MCF 10A (cell line): ENCODE measurements at regions not wholly inside any gene's neighbourhood (a gene's known extent, or its start where the extent isn't known, plus 50 kb on each side); places are given as distances from the start of the nearest gene placed in this dataset.
A peak's percentile ranks its signal among the peaks of the same experiment; 100 is the strongest.

Experiments
- BruUV-seq: library from RNA; stranded (reverse); fragments of 400-500 nt; replicated peaks from 2 replicates; lab custom pipeline; 2021; lab: Mats Ljungman, UMichigan
- CTCF ChIA-PET: fragments of 300-600 bp; sonication (Branson Sonifier 250); formaldehyde crosslinking; extraction: SDS; loops from one replicate; lab custom pipeline; 2021; ENCODE audit warnings: antibody characterized with exemption, inconsistent platforms; lab: Yijun Ruan, JAX
- POLR2A ChIA-PET: fragments of 300-600, 350-650 bp; sonication (Branson Sonifier 250); formaldehyde crosslinking; extraction: SDS; loops from one replicate; lab custom pipeline; 2020; ENCODE audit warnings: antibody characterized with exemption, inconsistent platforms; lab: Yijun Ruan, JAX
- DNase-seq: peaks from one replicate; pipeline ENCODE4 v3.0.0-alpha.2; 2018; ENCODE audit not compliant: unreplicated experiment
- H3K27ac Mint-ChIP-seq: one replicate; pipeline ENCODE4 v1.8.0; 2022; ENCODE audit warnings: mild to moderate bottlenecking, low read depth, mixed read lengths; ENCODE audit not compliant: unreplicated experiment
- H3K27me3 Mint-ChIP-seq: one replicate; pipeline ENCODE4 v1.8.0; 2022; ENCODE audit warnings: mixed read lengths; ENCODE audit not compliant: insufficient read depth, unreplicated experiment
- H3K36me3 Mint-ChIP-seq: one replicate; pipeline ENCODE4 v1.8.0; 2022; ENCODE audit warnings: mild to moderate bottlenecking, moderate library complexity, mixed read lengths; ENCODE audit not compliant: insufficient read depth, unreplicated experiment
- H3K4me1 Mint-ChIP-seq: one replicate; pipeline ENCODE4 v1.8.0; 2022; ENCODE audit warnings: mixed read lengths; ENCODE audit not compliant: insufficient read depth, unreplicated experiment
- H3K4me3 Mint-ChIP-seq: one replicate; pipeline ENCODE4 v1.8.0; 2022; ENCODE audit warnings: mild to moderate bottlenecking, moderate library complexity, mixed read lengths; ENCODE audit not compliant: unreplicated experiment
- H3K9me3 Mint-ChIP-seq: one replicate; pipeline ENCODE4 v1.8.0; 2022; ENCODE audit warnings: mixed read lengths; ENCODE audit not compliant: unreplicated experiment
- intact Hi-C: fragments of 100-400 bp; cut with micrococcal nuclease; formaldehyde crosslinking; loops from 2 replicates; pipeline ENCODE4 v1.14.1; 2022
- TF ChIP-seq, protein P1 (sequence below): fragments of 200-600 bp; IDR thresholded peaks from one replicate; pipeline ENCODE4 v1.8.0; 2022; ENCODE audit warnings: antibody characterized with exemption, mild to moderate bottlenecking; ENCODE audit not compliant: unreplicated experiment

DNA sequence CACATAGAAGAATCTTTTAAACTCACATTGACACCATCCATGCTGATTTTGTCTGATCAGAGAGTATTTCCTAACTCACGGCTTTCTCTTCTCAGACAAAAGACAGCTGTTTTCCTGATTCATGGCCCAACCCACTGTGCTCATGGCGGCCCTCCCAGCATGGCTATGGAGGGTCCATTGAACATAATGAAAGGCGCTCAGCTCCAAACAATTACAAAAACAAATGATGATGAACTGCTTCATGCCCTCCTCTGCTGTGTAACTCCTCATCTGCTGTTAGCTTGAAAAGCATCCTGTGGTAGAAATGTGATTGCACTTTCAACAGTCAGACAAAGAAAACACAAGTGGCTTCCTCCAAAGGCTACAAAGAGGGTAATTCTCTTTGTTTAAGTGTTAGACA, 673.8 kb downstream of the PRELID2 start:
- no peaks in the 10 kb centered on the region for H3K9me3 Mint-ChIP-seq
- peaks cover 12% of the 10 kb centered on the region for H3K4me1 Mint-ChIP-seq
- H3K36me3 Mint-ChIP-seq, result no peaks in the 10 kb centered on the region
- POLR2A ChIA-PET, result interaction anchor here (0.6 to 0.8 kb wide), 2 partner anchors 16 to 30 kb away, joined by 3 to 4 read pairs; no protein-coding TSS in a partner anchor
- CTCF ChIA-PET, result no interaction called here
- no peak for DNase-seq
- no peak overlapping the region for H3K27ac Mint-ChIP-seq
- no TSS peak for BruUV-seq
- no peak overlapping the region for H3K4me3 Mint-ChIP-seq
- intact Hi-C loops, result no loop called here
- TF ChIP-seq, protein P1, sequence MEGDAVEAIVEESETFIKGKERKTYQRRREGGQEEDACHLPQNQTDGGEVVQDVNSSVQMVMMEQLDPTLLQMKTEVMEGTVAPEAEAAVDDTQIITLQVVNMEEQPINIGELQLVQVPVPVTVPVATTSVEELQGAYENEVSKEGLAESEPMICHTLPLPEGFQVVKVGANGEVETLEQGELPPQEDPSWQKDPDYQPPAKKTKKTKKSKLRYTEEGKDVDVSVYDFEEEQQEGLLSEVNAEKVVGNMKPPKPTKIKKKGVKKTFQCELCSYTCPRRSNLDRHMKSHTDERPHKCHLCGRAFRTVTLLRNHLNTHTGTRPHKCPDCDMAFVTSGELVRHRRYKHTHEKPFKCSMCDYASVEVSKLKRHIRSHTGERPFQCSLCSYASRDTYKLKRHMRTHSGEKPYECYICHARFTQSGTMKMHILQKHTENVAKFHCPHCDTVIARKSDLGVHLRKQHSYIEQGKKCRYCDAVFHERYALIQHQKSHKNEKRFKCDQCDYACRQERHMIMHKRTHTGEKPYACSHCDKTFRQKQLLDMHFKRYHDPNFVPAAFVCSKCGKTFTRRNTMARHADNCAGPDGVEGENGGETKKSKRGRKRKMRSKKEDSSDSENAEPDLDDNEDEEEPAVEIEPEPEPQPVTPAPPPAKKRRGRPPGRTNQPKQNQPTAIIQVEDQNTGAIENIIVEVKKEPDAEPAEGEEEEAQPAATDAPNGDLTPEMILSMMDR, result no peak
- H3K27me3 Mint-ChIP-seq, result no peaks in the 10 kb centered on the region

- intact Hi-C loops, result no loop called here
- DNase-seq, result no peak
- peak overlapping the region; percentile 1 for H3K27ac Mint-ChIP-seq
- H3K27me3 Mint-ChIP-seq, result no peaks in the 10 kb centered on the region
- peaks cover 12% of the 10 kb centered on the region for H3K4me1 Mint-ChIP-seq
- ChIA-PET CTCF (interaction anchor here (0.9 kb wide), 1 partner anchor 16 kb away, joined by 3 read pairs; no protein-coding TSS in a partner anchor), POLR2A (no interaction called here)
- H3K9me3 Mint-ChIP-seq, result no peaks in the 10 kb centered on the region
- H3K36me3 Mint-ChIP-seq, result no peaks in the 10 kb centered on the region
- BruUV-seq, result no TSS peak
- H3K4me3 Mint-ChIP-seq, result no peak overlapping the region
- TF ChIP-seq, protein P1, result no peak
These were observed 674.5 kb downstream of the PRELID2 start for GRCh38 chr5:145160679-145161078.

DNA sequence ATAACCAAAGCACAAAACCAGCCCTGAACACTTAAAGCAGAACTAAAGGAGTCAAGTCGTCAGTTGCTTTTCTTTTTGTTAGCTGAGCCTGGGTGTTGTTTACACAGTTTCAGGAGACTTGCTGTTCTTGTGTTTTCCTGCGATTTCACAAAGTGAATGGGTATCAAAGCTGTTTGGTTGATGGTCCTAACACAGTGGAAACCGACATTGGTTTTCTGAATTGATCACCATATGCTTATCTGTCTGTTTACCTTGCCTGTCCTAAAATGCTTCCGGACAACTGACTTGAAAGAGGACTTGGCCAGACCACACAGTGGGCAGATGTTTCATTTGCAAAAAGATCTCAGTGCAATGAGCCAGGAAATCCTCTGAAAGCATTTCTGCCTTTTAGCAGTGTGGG, 676.4 kb downstream of the PRELID2 start:
- Mint-ChIP-seq H3K4me1 (peaks cover 12% of the 10 kb centered on the region), H3K27ac (no peak overlapping the region), H3K9me3 (no peaks in the 10 kb centered on the region), H3K27me3 (no peaks in the 10 kb centered on the region), H3K36me3 (no peaks in the 10 kb centered on the region), H3K4me3 (no peak overlapping the region)
- BruUV-seq, result no TSS peak
- CTCF ChIA-PET, result interaction anchor here (0.5 to 0.7 kb wide), 4 partner anchors 17 to 955 kb away, joined by 3 to 5 read pairs (median 4); no protein-coding TSS in a partner anchor
- DNase-seq, result no peak
- TF ChIP-seq, protein P1, result no peak
- POLR2A ChIA-PET, result interaction anchor here (0.8 kb wide), 1 partner anchor 263 kb away, joined by 3 read pairs; no protein-coding TSS in a partner anchor
- intact Hi-C loops, result no loop called here

GRCh38 chr5:145157841-145158240, 677.3 kb downstream of the PRELID2 start:
- no peak overlapping the region for H3K27ac Mint-ChIP-seq
- CTCF ChIA-PET, result no interaction called here
- H3K4me1 Mint-ChIP-seq, result peaks cover 12% of the 10 kb centered on the region
- H3K36me3 Mint-ChIP-seq, result no peaks in the 10 kb centered on the region
- no peaks in the 10 kb centered on the region for H3K9me3 Mint-ChIP-seq
- BruUV-seq, result no TSS peak
- intact Hi-C loops, result no loop called here
- H3K27me3 Mint-ChIP-seq, result no peaks in the 10 kb centered on the region
- H3K4me3 Mint-ChIP-seq, result no peak overlapping the region
- TF ChIP-seq, protein P1, result no peak
- POLR2A ChIA-PET, result no interaction called here
- DNase-seq, result no peak
